Sigmoid colon (tissue), 4 donors: ENCODE measurements at regions not wholly inside any gene's neighbourhood (a gene's known extent, or its start where the extent isn't known, plus 50 kb on each side); places are given as distances from the start of the nearest gene placed in this dataset.
"Not testable (repeated sequence)": the region's sequence is repeated elsewhere in the genome, so short reads cannot be mapped to it uniquely, and the experiment has no call there.

Experiments
- EP300 ChIP-seq, 4 donors: sonication (generic); formaldehyde crosslinking; IDR thresholded peaks; one replicate each; pipeline ENCODE4 v1.6.1; 2017; ENCODE audit warnings: antibody characterized with exemption in 4 of 4
- POLR2A ChIP-seq, 2 donors: fragments of 450-650 bp; IDR thresholded peaks; one replicate each; pipeline ENCODE4 v1.6.1; 2016; ENCODE audit warnings: antibody characterized with exemption in 2 of 2, mild to moderate bottlenecking in 2 of 2, moderate library complexity in 2 of 2

DNA sequence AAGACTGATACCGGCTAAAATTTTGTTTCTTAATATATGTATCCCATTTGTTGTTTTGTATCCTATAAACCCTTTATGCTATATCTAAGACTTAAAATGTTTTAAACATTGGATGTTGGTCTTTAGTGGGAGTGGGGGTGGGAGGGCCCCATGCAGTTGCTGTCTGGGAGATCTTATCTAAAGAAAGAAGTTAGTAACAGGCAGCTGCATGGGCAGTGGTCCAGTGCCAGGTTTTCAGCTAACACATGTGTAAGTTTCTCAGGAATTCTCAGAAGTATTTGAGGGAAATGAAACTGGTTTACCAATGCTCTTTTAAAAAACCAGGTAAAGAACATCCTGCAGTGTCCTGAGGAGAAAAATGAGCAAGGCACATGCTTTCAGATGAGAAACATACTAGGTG lies 738.3 kb upstream of the AMELY start:
- TF ChIP-seq EP300, POLR2A (IDR thresholded peaks at IDR 0.05): not testable (repeated sequence)
